ENCODE measurements at regions not wholly inside any gene's neighbourhood (a gene's known extent, or its start where the extent isn't known, plus 50 kb on each side); places are given as distances from the start of the nearest gene placed in this dataset.

- TF ChIP-seq EP300 (conservative IDR thresholded peaks at IDR 0.05; ENCODE audit: poor library complexity, severe bottlenecking), result no peak
- no peak for TF ChIP-seq POLR2AphosphoS5 (IDR thresholded peaks at IDR 0.05)
These were observed 754.5 kb upstream of the ALCAM start for GRCh38 chr3:104612218-104612617.

DNA sequence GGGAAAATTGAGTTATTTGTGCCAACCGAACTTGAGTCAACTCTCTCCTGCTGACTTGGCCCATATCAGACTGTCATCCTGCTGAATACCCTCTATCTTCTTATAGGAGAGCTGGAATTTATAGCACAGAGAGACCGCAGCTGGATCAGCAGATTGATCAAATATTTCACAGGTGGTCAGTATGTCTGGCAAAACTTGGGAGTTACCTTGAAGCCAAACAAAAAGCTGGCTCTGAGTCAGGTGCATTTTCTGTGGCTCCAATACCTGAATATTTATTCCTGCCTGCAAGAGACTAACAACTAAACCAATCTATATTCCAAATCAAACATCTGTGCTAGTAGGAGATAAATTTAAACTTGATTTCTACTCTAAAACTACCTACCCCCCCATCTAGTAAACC lies 752.1 kb upstream of the ALCAM start:
- H3K79me2 ChIP-seq (replicated peaks; ENCODE audit: insufficient read depth, low read length), result no peaks in the 10 kb centered on the region
- no peaks in the 10 kb centered on the region for H3K27me3 ChIP-seq (ENCODE audit: insufficient read depth, low read depth, low read length)
- H4K20me1 ChIP-seq (ENCODE audit: insufficient read depth), result no peaks in the 10 kb centered on the region
- H3K4me3 ChIP-seq (ENCODE audit: low read length), result no peak overlapping the region
- H3K27ac ChIP-seq (ENCODE audit: low read length), result no peak overlapping the region
- H3K9ac ChIP-seq (ENCODE audit: low read length), result no peak overlapping the region
- no peak overlapping the region for H3K4me2 ChIP-seq (ENCODE audit: low read length)
- no peaks in the 10 kb centered on the region for H3F3A ChIP-seq (ENCODE audit: insufficient read depth, low read length, poor library complexity, severe bottlenecking)
- no peaks in the 10 kb centered on the region for H3K9me3 ChIP-seq (ENCODE audit: low read length)
- TF ChIP-seq, protein P1, sequence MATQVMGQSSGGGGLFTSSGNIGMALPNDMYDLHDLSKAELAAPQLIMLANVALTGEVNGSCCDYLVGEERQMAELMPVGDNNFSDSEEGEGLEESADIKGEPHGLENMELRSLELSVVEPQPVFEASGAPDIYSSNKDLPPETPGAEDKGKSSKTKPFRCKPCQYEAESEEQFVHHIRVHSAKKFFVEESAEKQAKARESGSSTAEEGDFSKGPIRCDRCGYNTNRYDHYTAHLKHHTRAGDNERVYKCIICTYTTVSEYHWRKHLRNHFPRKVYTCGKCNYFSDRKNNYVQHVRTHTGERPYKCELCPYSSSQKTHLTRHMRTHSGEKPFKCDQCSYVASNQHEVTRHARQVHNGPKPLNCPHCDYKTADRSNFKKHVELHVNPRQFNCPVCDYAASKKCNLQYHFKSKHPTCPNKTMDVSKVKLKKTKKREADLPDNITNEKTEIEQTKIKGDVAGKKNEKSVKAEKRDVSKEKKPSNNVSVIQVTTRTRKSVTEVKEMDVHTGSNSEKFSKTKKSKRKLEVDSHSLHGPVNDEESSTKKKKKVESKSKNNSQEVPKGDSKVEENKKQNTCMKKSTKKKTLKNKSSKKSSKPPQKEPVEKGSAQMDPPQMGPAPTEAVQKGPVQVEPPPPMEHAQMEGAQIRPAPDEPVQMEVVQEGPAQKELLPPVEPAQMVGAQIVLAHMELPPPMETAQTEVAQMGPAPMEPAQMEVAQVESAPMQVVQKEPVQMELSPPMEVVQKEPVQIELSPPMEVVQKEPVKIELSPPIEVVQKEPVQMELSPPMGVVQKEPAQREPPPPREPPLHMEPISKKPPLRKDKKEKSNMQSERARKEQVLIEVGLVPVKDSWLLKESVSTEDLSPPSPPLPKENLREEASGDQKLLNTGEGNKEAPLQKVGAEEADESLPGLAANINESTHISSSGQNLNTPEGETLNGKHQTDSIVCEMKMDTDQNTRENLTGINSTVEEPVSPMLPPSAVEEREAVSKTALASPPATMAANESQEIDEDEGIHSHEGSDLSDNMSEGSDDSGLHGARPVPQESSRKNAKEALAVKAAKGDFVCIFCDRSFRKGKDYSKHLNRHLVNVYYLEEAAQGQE (IDR thresholded peaks at IDR 0.05; ENCODE audit: borderline replicate concordance), result no peak
- no peak for TF ChIP-seq CTCF (IDR thresholded peaks at IDR 0.05; ENCODE audit: poor library complexity, severe bottlenecking)
- no peak for TF ChIP-seq POLR2AphosphoS5 (IDR thresholded peaks at IDR 0.05)
- TF ChIP-seq EP300 (conservative IDR thresholded peaks at IDR 0.05; ENCODE audit: poor library complexity, severe bottlenecking), result no peak
- no peak for TF ChIP-seq RAD21 (conservative IDR thresholded peaks at IDR 0.05)
- TF ChIP-seq TAF1 (IDR thresholded peaks at IDR 0.05; ENCODE audit: low read depth), result no peak
- no peak for TF ChIP-seq SMC3 (conservative IDR thresholded peaks at IDR 0.05; ENCODE audit: poor library complexity)
- no peak for TF ChIP-seq EZH2 (IDR thresholded peaks at IDR 0.05; ENCODE audit: borderline replicate concordance, insufficient read depth, low read length, poor library complexity, severe bottlenecking)
- TF ChIP-seq MXI1 (conservative IDR thresholded peaks at IDR 0.05; ENCODE audit: poor library complexity, severe bottlenecking), result no peak
- no peak overlapping the region for H2AFZ ChIP-seq (ENCODE audit: low read depth, low read length)
- H3K36me3 ChIP-seq (ENCODE audit: insufficient read depth, low read length), result no peaks in the 10 kb centered on the region
- no peaks in the 10 kb centered on the region for H3K9me2 ChIP-seq (ENCODE audit: insufficient read depth, low read length)

More at GRCh38 chr3:104612218-104612617, 754.5 kb upstream of the ALCAM start:
- Histone ChIP-seq H3F3A (ENCODE audit: insufficient read depth, low read length, poor library complexity, severe bottlenecking) (no peaks in the 10 kb centered on the region), H3K27me3 (ENCODE audit: insufficient read depth, low read depth, low read length) (no peaks in the 10 kb centered on the region), H3K36me3 (ENCODE audit: insufficient read depth, low read length) (no peaks in the 10 kb centered on the region), H3K9ac (ENCODE audit: low read length) (no peak overlapping the region), H3K9me2 (ENCODE audit: insufficient read depth, low read length) (no peaks in the 10 kb centered on the region), H3K4me2 (ENCODE audit: low read length) (no peak overlapping the region), H3K9me3 (ENCODE audit: low read length) (no peaks in the 10 kb centered on the region), H3K27ac (ENCODE audit: low read length) (no peak overlapping the region), H3K4me3 (ENCODE audit: low read length) (no peak overlapping the region), H4K20me1 (ENCODE audit: insufficient read depth) (no peaks in the 10 kb centered on the region), H3K79me2 (replicated peaks; ENCODE audit: insufficient read depth, low read length) (no peaks in the 10 kb centered on the region), H2AFZ (ENCODE audit: low read depth, low read length) (no peak overlapping the region)
